GM19463 (cell line): ENCODE measurements at regions not wholly inside any gene's neighbourhood (a gene's known extent, or its start where the extent isn't known, plus 50 kb on each side); places are given as distances from the start of the nearest gene placed in this dataset.
"Not testable (repeated sequence)": the region's sequence is repeated elsewhere in the genome, so short reads cannot be mapped to it uniquely, and the experiment has no call there.

Experiments
- ATAC-seq: cut with Tn5 transposase; IDR thresholded peaks from one replicate; pipeline ENCODE4 v1.9.1; 2021; ENCODE audit warnings: mild to moderate bottlenecking, moderate library complexity; ENCODE audit not compliant: unreplicated experiment

DNA sequence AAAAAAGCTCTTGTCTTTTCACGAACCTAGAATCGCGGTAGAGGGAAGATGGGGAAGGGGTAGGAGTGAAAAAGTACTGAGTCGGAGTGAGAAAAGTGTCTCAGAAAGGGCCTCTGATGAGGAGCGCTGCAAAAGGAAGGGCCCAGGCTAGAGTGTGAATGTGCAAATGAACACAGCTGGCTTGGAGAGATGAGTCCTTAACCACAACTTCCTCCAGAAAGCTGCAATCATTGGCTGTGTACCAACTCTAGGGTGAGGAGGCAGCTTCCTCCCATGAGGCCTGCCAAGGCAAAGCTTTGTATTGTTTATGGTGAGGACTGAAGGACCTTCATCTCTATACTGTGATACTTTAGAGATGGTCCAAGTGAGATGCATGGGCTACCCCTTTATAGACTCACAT, 566.9 kb upstream of the ANO5 start:
- peak; percentile 43 for ATAC-seq

DNA sequence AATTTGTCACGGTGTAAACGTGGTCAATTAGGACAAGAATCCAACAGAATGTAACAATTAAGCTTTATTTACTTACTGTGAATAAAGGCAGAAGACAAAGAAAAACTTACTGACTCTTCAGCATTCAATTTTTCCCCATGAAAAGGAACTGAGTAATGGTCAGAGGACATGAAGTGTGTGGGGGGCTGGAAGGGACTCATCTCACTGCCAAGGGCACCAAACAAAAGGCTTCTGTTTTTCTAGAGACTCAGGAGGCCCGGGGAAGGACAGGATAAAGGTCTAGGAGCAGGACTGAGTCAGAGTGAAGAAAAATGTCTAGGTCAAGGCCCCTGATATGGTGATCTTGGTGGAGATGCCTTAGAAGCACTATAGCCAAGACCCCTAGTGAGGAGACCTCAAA, 564.2 kb upstream of the ANO5 start:
- ATAC-seq = no peak

DNA sequence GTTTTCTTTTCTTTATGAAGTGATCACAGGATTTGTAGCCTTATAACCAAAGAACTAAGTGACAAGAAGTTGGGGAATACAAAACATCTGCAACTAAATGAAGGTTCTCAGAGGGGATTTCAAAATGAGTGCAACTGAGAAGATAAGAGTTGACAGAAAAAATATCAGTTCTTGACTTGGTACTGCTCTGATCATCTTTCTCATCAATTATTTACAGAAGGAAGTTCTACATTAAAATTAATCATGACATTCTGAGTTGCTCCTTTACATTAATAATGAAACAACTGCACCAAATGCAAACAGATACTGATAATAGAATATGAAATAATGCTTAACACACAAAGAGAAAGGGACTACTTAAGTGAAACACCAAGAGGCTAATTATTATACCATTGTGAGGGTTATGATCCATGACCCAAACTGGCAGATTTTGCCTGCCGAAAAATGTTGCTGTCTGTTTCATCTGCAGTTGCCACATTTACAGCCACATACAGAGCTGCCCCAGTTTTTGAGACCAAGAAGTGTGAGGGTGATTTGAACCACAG, 561.9 kb upstream of the ANO5 start:
- peak; percentile 45 for ATAC-seq

DNA sequence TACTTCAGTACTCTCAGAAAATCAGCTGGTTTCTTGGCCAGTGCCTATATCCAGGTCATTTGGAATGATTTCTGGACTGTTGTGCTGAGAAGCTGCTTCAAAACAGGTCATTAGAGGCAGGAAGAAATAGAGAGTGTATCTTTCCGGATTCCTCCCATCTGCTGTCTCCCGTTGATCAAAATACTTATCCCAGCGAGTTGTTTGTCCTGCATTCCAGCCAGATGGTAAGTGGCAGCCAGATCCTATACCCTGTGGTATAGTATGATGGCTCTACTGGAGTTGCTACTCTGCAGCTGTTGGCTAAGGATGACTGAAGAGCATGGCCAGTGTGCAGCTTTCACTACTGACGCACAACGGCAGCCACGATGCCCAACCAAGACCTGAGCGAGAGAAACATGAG, 560.9 kb upstream of the ANO5 start:
- no peak for ATAC-seq

DNA sequence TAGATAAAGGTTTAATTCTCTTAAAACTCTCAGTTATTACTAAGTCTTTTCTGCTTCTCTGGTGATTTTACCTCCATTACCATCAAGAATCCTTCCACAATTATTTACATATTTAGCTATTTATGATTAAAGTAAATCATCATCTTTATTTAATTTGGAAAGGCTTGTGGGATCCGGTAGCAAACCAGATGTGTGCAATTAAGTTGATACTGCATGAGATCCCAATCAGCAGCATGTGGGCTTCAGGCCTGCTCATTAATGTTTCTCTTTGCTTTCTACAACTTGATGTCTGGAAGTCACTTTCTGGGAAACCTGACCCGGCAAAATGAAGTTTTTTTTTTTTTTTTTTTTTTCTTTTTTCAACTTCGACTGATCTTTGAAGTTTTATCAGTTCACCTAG, 558.4 kb upstream of the ANO5 start:
- ATAC-seq = no peak

DNA sequence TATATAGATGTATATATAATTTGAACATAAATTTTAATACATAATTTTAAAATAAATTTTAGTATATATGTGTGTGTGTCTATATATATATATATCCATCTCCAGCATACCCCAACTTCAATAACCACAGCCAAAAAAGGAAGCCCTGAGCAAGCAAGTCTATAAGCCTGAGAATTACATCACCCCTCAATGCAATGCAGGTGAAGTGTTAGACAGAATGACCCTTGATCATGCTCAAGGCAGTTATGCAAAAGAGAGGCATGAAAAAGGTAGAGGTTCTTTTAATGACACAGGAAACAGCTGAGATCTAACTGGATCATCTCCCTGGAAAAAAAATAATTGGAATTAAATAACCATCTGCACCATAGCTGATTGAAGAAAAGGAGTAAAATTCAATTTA, 557.9 kb upstream of the ANO5 start:
- ATAC-seq = no peak

DNA sequence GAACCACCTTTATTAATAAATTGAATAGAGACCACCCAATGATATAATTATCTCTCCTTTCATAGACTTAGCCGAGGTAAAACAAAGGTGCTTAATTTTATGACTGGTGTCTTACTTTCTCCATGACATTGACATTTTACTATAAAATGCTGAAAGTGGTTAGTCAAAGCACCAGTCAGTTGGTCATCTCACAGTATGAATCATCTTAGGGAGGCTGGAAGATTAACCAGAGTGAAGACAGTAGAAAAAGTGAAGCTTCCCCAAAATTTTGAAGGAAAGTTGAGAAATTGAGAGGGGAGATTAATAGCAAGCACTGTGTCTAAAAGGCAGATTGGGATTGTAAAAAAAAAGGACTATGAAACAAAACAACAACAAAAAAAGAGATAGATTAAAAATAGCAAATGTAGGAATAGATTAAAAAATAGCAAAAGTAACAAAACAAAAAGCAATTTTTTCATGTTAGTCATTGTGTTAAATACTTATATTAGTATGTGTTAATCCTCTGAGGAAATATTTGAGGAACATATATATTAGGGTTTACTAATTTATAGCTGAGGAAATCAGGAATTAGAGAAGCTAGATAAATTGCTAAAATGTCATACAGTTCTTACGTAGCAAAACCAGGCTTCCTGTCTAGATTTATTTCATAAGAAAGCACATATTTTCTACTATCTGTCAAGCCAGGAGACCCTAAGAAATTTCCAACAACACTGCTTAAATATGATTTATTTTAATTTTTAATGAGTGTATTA, 557.3 kb upstream of the ANO5 start:
- ATAC-seq = peak; percentile 50

DNA sequence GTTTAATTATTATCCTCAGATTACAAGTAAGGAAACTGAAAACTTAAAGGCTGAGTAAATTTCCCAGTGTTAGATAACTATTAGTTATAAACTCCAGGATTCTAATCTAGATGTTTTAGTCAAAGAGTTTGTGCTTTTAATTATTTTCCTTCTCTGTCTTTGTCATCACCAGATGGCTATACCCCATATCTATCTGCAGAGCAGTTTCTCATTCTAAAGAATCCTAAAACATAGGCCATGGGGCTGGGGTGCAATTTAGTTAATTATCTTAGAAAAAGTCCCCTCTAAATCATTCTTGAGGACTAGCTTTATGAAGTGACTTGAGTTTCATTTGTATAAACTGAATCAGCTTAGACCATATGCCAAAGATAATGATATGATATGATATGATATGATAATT, 556.3 kb upstream of the ANO5 start:
- ATAC-seq = no peak

DNA sequence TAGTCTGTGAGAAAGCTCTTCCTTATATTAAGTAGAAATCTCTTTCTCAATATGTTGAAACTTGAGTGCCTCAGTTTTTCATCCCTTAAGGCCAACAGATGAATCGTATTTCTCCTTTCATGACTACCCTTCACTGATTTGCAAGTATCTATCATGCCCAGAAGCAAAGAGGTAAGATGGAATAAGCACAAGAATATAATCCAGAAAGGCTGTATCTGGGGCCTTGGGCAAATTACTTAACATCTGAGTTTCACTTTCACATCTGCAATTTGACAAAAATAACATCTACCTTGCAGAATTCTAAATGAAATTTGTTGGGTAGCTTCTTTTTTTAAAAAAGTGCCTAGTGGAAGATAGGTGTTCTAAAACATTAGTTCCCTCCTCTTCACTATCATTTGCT, 552.4 kb upstream of the ANO5 start:
- no peak for ATAC-seq

DNA sequence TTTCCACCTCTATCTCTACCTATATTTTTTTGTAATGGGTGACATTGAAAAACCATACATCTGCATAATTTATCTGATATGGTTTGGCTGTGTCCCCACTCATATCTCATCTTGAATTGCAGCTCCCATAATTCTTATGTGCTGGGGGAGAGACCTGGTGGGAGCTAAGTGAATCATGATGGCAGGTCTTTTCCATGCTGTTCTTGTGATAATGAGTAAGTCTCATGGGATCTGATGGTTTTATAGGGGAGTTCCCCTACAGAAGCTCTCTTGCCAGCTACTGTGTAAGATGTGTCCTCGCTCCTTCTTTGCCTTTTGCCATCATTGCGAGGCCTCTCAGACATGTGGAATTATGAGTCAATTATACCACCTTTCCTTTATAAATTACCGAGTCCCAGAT, 551.0 kb upstream of the ANO5 start:
- no peak for ATAC-seq

DNA sequence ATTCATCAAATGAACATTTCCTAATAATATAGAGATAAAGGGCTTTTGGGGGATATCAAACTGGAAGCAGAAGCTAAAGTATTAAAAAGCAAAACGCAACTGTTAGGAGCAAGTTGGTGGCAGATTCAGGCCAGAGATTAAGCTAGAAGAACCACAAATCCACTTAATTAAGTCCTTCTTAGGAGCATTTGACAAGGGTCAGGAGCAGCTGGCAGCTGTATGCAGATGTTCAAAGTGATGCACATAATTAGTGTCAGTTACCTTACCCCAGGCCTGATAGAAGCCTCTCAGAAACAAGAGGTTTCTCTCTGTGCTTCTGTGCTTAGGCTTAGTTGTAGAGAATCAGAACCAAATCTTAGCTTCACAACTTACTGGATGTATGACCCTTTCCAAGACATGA, 546.5 kb upstream of the ANO5 start:
- no peak for ATAC-seq

DNA sequence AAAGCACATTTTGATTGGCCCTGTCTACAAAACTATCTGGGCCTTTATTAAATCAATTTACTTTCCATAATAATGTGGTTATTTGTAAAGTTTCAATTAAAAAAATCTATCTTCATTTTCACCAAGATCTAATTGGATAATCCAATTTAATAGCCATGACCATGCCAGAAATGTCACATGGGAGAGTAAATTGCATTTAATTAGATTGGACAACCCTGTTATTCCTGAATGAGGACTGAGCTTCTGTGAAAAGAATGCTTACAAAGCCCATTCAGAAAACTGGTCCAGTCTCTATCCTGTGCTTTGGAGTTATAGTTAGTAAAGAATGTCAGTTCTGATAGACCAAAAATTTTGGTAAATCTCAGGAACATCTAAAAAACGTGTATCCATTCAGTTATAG, 541.9 kb upstream of the ANO5 start:
- no peak for ATAC-seq

DNA sequence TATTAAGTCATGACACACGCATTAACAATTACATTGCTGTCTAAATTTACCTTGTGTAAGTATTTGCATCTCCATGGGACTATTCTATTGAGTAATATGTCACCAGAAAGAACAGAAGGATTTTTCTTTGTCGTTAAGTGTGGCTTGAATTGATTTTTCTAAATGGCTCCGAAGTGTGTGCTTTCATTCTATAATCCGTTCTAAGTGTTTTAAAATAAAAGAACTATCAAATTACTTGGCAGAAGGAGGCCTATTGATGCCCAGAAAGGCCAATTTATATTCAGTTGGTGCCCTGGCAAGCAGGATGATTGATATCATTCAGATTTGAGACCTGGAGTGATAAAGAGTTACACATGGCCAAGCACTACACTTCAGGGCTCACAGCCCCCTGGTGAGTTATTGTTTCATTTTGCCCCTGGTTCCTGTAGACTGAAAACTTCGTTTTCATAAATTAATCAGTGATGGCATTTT, 538.9 kb upstream of the ANO5 start:
- no peak for ATAC-seq

DNA sequence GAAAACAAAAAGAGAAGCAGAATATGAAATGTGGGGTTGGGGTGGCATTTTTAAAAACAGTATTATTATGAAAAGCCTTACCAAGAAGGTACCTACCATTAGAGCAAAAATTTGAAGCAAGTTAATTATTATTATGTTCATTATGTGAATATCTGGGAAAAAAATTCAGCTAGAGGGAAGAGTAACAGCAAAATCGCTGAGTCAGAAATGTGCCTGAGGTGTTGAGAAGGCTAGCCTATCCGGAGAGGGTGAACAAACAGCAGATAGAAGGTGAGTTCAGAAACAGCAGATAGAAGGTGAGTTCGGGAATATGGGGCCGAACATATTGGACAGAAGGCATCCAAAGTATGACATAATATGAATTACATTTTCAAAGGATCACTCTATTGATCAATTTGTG, 536.8 kb upstream of the ANO5 start:
- ATAC-seq = no peak

DNA sequence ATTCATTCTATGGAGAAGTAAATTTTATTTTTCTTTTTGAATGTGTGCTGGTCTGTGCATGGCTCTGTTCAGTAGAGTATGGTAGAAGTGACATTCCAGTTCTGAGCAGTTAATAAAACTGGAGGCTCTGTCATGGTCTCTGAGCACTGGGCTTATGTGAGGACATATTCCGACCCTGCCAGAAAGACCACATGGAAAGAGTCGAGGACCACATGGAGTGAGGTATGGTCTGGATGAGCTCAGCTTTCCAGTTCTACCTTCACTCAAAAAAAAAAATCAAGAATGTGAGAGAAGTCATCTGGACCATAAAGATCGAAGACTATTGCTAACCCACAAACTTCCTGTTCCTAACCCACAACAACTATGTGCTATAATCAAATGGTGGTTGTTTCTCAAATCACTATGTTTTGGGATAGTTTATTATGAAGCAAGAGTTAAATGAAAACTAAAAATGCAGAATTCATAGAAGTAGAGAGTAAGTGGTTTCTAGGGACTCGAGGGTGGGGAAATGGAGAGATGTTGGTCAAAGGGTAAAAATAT, 534.2 kb upstream of the ANO5 start:
- no peak for ATAC-seq

DNA sequence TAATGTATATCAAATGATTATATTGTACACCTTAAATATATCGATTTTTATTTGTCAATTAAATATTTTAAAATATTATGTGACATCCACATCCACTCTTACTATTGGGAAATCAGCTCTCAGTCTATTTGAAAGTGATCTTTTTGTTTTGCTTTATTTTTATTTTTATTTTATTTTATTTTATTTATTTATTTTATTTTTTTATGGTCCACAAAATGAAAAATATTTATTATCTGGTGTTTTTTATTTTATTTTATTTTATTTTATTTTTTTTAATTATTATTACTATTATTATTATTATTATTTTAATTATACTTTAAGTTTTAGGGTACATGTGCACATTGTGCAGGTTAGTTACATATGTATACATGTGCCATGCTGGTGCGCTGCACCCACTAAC, 533.5 kb upstream of the ANO5 start:
- not testable (repeated sequence) for ATAC-seq

DNA sequence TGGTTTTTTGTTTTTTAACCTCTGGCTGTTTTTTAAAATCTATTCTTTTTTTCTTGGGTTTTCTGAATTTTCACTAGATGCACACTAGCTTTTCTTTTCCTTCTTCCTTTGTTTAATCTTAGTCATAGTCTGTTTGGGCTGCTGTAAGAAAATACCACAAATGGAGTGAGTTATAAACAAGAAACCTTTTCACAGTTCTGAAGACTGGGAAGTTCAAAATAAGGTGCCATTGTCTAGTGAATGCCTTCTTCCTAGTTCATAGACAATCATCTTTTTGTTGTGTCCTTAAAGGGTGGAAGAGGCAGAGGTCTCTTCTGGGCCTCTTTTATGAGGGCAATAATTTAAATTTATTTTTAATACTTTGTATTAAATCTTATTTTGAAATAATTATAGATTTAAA, 532.9 kb upstream of the ANO5 start:
- no peak for ATAC-seq

DNA sequence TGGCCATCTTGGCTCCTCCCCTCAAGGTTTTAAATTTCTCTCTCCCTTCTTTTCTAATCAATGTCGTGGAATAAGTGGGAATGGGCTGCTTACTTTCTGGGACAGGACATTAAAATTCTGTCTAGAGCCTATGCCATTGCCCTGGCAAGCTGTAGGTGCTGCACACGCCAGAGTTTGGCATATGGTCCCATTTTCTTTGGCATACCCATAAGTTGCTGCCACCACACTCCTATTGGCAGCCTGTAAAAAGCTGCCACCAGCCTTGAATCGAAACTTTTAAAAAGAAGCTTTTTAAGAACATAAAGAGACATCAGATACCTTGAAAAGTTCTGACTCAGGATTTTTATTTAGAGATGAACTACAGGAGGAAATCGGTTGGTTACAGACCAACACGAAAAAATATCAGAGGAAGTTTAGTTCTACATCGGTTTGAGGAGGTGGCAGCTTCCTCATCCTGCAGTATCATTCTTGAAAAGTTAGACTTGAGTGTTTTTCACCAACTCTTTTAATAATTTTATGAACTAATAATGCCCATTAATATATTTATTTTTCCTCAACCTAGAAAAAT, 517.8 kb upstream of the ANO5 start:
- no peak for ATAC-seq

DNA sequence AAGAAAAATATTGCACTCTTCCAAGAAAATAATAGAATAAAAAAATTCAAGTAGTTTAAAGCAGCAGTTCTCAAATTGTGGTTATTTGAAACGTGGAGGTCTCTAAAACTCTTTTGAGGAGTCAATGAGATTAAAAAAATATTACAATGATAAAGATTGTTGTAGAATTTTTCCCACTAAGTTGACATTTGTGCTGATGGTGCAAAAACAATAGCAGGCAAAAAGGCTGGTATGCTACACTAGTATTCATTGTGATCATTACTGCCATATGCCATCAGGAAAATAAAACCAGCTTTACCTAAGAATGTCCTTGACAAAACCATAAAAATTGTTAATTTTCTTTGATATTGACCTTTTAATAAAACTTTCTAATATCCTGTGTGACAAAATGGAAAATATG, 505.2 kb upstream of the ANO5 start:
- ATAC-seq = no peak

DNA sequence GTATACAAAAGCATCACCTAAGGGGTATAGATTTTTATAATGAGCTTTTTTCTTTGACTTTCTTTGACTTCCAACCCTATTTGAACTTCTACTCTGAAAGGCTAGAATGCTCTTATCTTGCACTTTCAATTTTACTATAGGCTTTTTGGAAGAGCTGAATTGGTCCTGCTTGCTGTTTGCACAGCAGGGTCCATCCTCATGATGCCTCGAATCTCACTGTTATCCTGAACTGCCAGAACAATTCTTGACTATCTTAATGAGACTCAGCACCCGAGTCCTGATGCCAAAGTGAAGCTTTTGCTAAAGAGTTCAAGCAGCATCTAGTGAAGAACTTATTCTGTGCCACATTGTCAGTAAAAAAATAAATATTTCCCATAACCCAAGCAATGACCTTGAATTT, 488.3 kb upstream of the ANO5 start:
- no peak for ATAC-seq

DNA sequence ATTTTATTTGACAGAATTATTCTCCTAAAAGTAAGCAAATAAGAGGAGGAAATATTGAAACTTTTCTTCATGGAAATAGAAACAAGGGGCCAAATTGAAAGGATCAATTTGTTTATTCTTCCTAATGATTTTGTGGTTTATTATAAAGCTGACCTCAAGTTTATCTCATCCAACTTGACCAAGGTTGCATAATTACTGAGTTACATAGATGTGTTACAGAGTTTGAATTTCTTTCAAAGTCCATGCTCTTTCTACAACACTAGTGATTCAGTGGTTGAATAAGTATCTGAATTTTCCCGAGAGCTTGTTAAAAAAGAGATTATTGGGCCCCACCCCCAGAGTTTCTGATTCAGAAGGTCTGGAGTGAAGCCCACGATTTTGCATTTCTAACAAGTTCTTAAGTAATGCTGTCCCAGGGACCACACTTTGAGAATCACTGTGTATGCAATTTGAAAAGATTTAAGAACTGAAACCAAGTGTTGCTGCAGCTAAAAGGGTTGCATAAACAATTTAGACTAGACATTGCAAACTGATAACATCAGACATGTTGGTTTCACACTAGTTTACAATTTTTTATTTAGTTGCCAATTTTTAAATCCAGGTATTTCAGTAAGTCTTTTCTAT, 485.7 kb upstream of the ANO5 start:
- ATAC-seq = no peak

DNA sequence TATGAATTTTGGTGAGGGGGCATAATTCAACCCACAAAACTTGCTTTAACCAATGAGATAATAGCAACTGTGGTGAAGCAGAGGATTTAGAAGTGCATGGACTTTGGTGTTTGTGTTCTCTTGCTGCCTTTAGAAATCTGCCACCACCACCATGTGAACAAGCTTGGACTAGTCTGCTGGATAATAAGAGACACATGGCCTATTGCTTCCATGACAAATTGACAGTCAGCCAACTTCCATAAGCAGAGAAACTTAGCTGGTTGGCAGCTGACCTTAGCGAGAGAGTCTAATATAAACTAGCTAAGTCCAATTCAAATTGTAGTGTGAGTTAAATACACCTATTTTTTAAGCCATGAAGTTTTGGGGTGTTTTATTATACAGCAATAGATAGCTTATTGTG, 482.1 kb upstream of the ANO5 start:
- ATAC-seq = no peak
